ENCODE measurements at regions not wholly inside any gene's neighbourhood (a gene's known extent, or its start where the extent isn't known, plus 50 kb on each side); places are given as distances from the start of the nearest gene placed in this dataset.

DNA sequence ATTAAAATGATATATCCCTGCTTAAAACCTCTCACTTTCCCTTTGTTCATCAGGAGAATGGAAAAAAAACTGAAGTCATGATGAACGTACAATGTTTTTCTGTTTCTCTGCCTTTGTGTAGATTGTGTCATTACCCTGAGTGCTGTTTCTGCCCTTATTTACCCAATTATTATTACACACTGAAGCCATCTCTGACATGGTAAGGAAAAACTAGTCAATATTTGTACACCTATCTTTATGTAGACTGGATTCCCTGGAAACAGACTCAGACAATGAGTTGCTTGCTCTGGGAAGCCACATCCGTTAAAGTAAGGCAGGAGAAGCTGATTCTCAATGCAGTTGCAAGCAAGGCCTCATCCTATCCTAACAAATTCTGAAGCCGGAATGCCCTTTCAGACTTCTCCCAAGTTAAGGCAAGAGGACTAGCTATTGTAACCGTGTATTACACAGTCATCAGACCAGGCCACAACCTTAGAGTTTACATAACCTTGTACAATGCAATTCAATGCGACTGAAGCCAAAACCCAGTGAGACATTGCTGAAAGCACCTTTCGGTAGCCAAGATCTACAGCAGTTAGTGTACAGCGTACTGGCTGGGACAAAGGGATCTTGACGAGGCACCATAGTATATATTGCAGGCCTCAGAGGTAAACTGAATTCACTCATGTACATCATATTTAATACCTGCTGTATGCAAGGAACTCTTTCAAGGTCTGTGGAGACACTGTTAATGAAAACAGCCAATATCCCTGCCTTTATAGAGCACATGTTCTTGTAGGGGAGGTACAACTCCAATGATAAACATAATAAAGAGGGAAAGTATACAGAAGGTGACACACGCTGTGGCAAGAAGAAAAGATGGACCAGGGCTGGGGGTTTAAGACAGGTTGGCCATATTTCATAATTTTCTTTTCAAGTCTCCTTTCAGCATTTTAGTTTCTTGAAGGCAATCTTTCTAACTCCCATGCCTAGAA, 1040.8 kb upstream of the SEMA6D start:
- H3K9me3 ChIP-seq (ENCODE audit: control insufficient read depth, insufficient read depth, low read depth, low read length), result no peaks in the 10 kb centered on the region
- no peak overlapping the region for H3K27ac ChIP-seq (ENCODE audit: low read depth, low read length)
- no peak overlapping the region for H3K4me3 ChIP-seq (ENCODE audit: low read depth, low read length)
- no peak overlapping the region for H3K9ac ChIP-seq (ENCODE audit: low read length)
- no peaks in the 10 kb centered on the region for H3K36me3 ChIP-seq (ENCODE audit: control insufficient read depth, insufficient read depth, low read length)
- H3K27me3 ChIP-seq (ENCODE audit: control insufficient read depth, insufficient read depth, low read length), result no peaks in the 10 kb centered on the region
- H3K4me1 ChIP-seq (ENCODE audit: control insufficient read depth, insufficient read depth, low read length), result peaks cover 15% of the 10 kb centered on the region

DNA sequence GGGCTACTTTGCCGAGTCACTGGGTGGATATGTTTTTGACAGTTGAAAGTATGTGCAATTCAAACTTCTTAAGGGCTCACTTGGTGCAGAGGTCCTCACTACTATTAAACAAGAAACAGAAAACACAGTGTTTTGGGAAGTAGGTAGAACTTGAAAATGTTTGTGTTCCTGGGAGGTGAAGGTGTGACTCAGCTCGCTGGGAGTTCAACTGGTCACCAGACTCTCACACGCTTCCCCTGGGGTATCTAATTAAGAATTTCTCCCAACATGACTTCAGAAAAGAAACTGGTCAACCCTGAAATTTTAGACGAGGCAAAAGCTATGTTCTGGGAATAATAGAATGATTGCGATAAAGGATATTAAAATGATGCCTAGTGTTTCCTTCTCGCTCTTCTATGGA, 1039.8 kb upstream of the SEMA6D start:
- H3K9ac ChIP-seq (ENCODE audit: low read length), result no peak overlapping the region
- no peaks in the 10 kb centered on the region for H3K36me3 ChIP-seq (ENCODE audit: control insufficient read depth, insufficient read depth, low read length)
- H3K4me1 ChIP-seq (ENCODE audit: control insufficient read depth, insufficient read depth, low read length), result peaks cover 19% of the 10 kb centered on the region
- no peak overlapping the region; the same call in 1 of the 2 replicates for H3K27ac ChIP-seq (ENCODE audit: low read depth, low read length)
- H3K4me3 ChIP-seq (ENCODE audit: low read depth, low read length), result no peak overlapping the region
- H3K27me3 ChIP-seq (ENCODE audit: control insufficient read depth, insufficient read depth, low read length), result no peaks in the 10 kb centered on the region
- H3K9me3 ChIP-seq (ENCODE audit: control insufficient read depth, insufficient read depth, low read depth, low read length), result no peaks in the 10 kb centered on the region

DNA sequence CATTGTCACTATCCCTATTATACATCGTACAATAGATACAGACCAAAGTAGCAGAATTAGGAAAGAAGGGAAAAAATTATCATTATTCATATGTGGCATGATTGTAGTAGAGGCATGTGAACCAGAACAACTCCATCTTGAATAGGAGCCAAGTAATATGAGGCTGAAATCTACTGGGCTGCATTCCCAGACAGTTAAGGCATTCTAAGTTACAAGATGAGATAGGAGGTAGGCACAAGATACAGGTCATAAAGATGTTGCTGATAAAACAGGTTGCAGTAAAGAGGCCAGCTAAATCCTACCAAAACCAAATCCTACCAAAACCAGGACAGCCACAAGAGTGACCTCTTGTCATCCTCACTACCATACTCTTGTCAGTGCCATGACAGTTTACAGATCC, 1035.4 kb upstream of the SEMA6D start:
- Histone ChIP-seq H3K4me1 (ENCODE audit: control insufficient read depth, insufficient read depth, low read length) (peaks cover 19% of the 10 kb centered on the region), H3K27me3 (ENCODE audit: control insufficient read depth, insufficient read depth, low read length) (no peaks in the 10 kb centered on the region), H3K36me3 (ENCODE audit: control insufficient read depth, insufficient read depth, low read length) (no peaks in the 10 kb centered on the region), H3K4me3 (ENCODE audit: low read depth, low read length) (no peak overlapping the region), H3K9ac (ENCODE audit: low read length) (no peak overlapping the region), H3K27ac (ENCODE audit: low read depth, low read length) (no peak overlapping the region), H3K9me3 (ENCODE audit: control insufficient read depth, insufficient read depth, low read depth, low read length) (no peaks in the 10 kb centered on the region; the same call in 1 of the 2 replicates)

DNA sequence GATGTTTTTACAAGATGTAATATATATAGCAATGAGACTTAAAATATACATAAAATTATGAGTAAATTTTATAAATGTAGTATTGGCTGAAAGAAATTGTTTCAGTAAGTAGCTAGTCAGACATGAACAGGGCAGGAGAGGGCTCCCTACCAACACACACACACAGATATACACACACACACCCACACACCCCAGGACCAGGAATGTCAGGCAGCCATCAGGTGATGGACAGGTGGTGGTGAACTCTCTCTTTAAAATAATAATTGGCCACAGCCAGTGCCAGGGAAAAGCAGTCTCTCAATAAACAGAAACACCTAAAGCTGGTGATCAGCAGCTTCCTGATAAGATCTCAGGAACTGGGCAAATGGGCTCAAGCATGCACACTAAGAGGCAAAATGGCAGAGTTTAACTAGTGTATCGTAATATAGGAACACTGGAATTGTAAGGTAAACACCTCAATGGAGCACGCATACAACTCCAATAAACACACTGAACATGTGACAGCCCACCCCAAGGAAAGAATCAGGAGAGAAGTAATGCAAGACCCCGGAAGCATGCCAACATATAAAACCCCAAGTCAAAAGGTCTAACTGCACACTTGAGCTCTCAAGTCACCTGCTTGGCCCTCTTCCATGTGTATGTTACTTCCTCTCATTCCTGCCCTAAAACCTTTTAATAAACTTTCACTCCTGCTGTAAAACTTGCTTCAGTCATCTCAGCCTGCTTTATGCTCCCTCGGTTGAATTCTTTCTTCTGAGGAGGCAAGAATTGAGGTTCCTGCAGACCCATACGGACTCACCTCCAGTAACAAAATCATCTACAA, 1034.1 kb upstream of the SEMA6D start:
- Histone ChIP-seq H3K4me1 (ENCODE audit: control insufficient read depth, insufficient read depth, low read length) (peaks cover 19% of the 10 kb centered on the region), H3K36me3 (ENCODE audit: control insufficient read depth, insufficient read depth, low read length) (no peaks in the 10 kb centered on the region), H3K27ac (ENCODE audit: low read depth, low read length) (no peak overlapping the region), H3K27me3 (ENCODE audit: control insufficient read depth, insufficient read depth, low read length) (no peaks in the 10 kb centered on the region), H3K9ac (ENCODE audit: low read length) (no peak overlapping the region), H3K9me3 (ENCODE audit: control insufficient read depth, insufficient read depth, low read depth, low read length) (no peaks in the 10 kb centered on the region; the same call in 1 of the 2 replicates), H3K4me3 (ENCODE audit: low read depth, low read length) (no peak overlapping the region)

DNA sequence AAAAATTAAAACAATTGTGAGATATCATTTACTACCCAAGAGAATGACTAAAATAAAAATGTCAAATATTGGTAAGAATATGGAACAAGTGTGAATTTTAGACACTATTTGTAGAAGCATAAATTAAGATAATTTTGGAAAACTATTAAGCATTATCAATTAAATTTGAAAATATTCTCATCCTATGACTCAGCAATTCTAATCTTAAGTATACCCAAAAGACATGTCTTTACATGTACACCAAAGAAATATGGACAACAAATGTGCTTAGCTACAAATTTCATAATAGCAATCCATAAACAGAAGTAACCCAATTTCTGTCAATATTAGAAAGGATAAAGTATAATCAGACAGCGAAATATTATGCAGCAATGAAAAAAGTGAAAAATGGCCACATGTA, 1032.2 kb upstream of the SEMA6D start:
- H3K4me1 ChIP-seq (ENCODE audit: control insufficient read depth, insufficient read depth, low read length), result peaks cover 14% of the 10 kb centered on the region

DNA sequence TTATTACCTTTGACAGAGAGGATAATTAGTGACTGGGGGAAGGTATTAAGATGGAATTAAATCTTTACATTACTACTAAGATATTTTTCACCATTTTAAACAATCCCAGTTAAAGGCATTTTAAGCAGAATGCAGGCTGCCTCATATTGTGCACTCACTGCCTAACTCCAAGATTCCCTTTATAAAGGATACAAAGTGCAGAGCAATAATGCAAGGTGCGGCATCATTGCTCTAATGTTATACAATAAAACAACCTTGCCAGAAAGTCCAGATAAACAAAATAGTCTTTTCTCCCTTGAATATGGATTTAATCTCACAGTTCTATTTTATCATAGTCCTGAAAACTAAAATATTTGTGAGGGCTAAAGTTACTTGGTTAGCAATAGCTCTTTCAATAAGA, 1031.6 kb upstream of the SEMA6D start:
- Histone ChIP-seq H3K4me3 (ENCODE audit: low read depth, low read length) (no peak overlapping the region), H3K9ac (ENCODE audit: low read length) (no peak overlapping the region), H3K9me3 (ENCODE audit: control insufficient read depth, insufficient read depth, low read depth, low read length) (no peaks in the 10 kb centered on the region; the same call in 1 of the 2 replicates), H3K27ac (ENCODE audit: low read depth, low read length) (no peak overlapping the region), H3K36me3 (ENCODE audit: control insufficient read depth, insufficient read depth, low read length) (no peaks in the 10 kb centered on the region), H3K4me1 (ENCODE audit: control insufficient read depth, insufficient read depth, low read length) (peaks cover 10% of the 10 kb centered on the region), H3K27me3 (ENCODE audit: control insufficient read depth, insufficient read depth, low read length) (no peaks in the 10 kb centered on the region)

More for the DNA sequence above, 1032.2 kb upstream of the SEMA6D start:
- no peak overlapping the region for H3K9ac ChIP-seq (ENCODE audit: low read length)
- no peak overlapping the region for H3K4me3 ChIP-seq (ENCODE audit: low read depth, low read length)
- no peaks in the 10 kb centered on the region; the same call in 1 of the 2 replicates for H3K9me3 ChIP-seq (ENCODE audit: control insufficient read depth, insufficient read depth, low read depth, low read length)
- no peaks in the 10 kb centered on the region for H3K36me3 ChIP-seq (ENCODE audit: control insufficient read depth, insufficient read depth, low read length)
- H3K27me3 ChIP-seq (ENCODE audit: control insufficient read depth, insufficient read depth, low read length), result no peaks in the 10 kb centered on the region
- no peak overlapping the region for H3K27ac ChIP-seq (ENCODE audit: low read depth, low read length)

DNA sequence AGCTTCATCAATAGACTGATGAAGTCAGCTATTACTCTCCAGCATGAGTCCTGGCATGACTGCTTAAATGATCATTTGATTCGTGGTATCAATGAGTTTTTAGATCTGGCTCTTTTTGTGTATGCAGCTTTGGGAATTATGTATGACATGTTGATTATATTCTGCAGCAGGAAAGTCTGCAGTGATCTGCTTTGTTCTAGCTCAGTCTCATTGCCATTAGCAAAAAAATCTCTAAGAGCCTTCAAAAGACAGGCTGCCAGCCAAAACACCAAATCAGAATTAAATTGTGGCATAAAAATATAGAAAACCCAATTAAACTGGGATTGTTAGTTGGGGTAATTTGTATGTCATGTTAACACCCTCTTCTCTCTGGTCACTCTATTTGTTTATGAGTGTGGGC, 1021.0 kb upstream of the SEMA6D start:
- H3K9me3 ChIP-seq (ENCODE audit: control insufficient read depth, insufficient read depth, low read depth, low read length), result no peaks in the 10 kb centered on the region
- H3K4me1 ChIP-seq (ENCODE audit: control insufficient read depth, insufficient read depth, low read length), result no peaks in the 10 kb centered on the region
- H3K27ac ChIP-seq (ENCODE audit: low read depth, low read length), result no peak overlapping the region
- no peaks in the 10 kb centered on the region for H3K36me3 ChIP-seq (ENCODE audit: control insufficient read depth, insufficient read depth, low read length)
- no peak overlapping the region for H3K9ac ChIP-seq (ENCODE audit: low read length)
- H3K27me3 ChIP-seq (ENCODE audit: control insufficient read depth, insufficient read depth, low read length), result no peaks in the 10 kb centered on the region
- no peak overlapping the region for H3K4me3 ChIP-seq (ENCODE audit: low read depth, low read length)

DNA sequence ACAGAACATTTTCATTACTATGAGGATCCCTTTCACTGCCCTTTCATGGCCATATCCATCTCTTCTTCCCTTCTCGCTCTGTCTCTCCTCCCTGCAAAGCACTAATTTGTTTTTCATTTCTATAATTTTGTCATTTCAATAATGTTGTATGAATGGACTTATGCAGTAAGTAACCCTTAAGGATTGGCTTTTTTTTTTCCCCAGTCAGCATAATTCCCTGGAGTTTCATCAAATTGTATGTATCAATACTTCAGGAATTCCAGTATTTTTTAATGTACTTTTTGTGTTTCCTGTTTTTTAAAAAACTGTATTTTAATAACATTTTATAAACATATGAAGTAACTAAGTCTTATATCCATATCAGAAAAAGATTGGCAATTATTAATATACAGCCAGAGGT, 1016.0 kb upstream of the SEMA6D start:
- H3K4me3 ChIP-seq (ENCODE audit: low read depth, low read length), result no peak overlapping the region
- no peaks in the 10 kb centered on the region for H3K9me3 ChIP-seq (ENCODE audit: control insufficient read depth, insufficient read depth, low read depth, low read length)
- H3K4me1 ChIP-seq (ENCODE audit: control insufficient read depth, insufficient read depth, low read length), result no peaks in the 10 kb centered on the region
- H3K36me3 ChIP-seq (ENCODE audit: control insufficient read depth, insufficient read depth, low read length), result no peaks in the 10 kb centered on the region
- no peaks in the 10 kb centered on the region for H3K27me3 ChIP-seq (ENCODE audit: control insufficient read depth, insufficient read depth, low read length)
- H3K27ac ChIP-seq (ENCODE audit: low read depth, low read length), result no peak overlapping the region
- no peak overlapping the region for H3K9ac ChIP-seq (ENCODE audit: low read length)

DNA sequence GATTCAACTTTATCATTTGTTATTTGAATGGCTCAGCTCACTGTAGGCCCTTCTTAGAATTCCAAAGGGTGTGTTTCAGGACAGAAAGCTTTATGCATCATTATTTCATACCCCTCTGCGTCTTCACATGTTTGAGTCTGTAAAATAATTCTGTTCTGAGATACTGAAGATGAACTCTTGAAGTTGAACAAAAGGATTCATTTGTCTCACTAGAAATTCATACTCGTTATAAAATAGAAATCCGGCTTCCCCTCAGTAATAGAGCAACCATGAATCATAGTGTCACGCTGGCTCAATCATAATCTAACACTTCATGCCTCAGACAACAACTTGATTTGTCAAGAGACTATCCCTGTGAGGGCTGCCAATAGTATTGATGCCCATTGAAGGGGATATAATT, 1015.4 kb upstream of the SEMA6D start:
- no peaks in the 10 kb centered on the region for H3K27me3 ChIP-seq (ENCODE audit: control insufficient read depth, insufficient read depth, low read length)
- no peaks in the 10 kb centered on the region for H3K4me1 ChIP-seq (ENCODE audit: control insufficient read depth, insufficient read depth, low read length)
- H3K27ac ChIP-seq (ENCODE audit: low read depth, low read length), result no peak overlapping the region
- H3K4me3 ChIP-seq (ENCODE audit: low read depth, low read length), result no peak overlapping the region
- H3K9me3 ChIP-seq (ENCODE audit: control insufficient read depth, insufficient read depth, low read depth, low read length), result no peaks in the 10 kb centered on the region
- H3K9ac ChIP-seq (ENCODE audit: low read length), result no peak overlapping the region
- no peaks in the 10 kb centered on the region for H3K36me3 ChIP-seq (ENCODE audit: control insufficient read depth, insufficient read depth, low read length)

DNA sequence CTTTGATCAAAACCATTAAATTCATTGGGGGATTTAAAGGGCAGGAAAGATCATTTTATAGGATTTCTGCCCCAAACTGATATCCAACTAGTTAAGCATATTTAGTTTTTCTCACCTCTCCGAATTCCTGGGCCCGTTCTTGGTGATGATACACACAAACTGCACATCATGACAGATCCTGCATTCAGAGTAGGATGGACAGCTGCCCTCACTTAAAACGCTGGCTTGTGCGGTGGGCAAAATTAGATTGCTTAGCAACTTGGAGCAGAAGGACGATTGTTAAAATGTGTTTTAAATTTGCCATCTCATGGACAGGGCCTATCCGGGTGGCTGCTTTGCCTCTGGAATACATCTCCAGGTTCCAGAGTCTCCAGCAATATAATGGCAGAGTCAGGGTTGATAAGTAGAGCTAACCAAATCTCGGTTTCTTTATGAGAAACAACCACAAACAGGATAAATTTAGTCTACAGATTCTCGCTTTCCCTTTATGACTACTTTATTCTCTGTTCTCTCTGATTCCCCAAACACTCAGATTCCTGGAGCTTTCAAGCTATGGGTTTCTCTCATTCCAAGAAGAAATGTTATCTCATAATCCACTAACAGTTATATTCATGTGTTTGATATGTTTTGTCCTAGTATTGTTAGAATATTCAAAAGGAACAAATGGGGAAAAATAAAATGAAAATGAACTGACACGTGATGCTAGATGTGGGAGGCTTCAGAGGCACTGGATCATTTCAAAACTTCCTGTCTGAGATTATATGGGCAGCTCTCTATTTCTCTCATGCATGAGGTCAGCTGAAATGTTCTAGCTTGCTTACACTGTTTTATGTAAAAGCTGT, 1014.1 kb upstream of the SEMA6D start:
- Histone ChIP-seq H3K4me3 (ENCODE audit: low read depth, low read length) (no peak overlapping the region), H3K36me3 (ENCODE audit: control insufficient read depth, insufficient read depth, low read length) (no peaks in the 10 kb centered on the region), H3K27me3 (ENCODE audit: control insufficient read depth, insufficient read depth, low read length) (no peaks in the 10 kb centered on the region), H3K4me1 (ENCODE audit: control insufficient read depth, insufficient read depth, low read length) (no peaks in the 10 kb centered on the region), H3K9ac (ENCODE audit: low read length) (no peak overlapping the region), H3K9me3 (ENCODE audit: control insufficient read depth, insufficient read depth, low read depth, low read length) (no peaks in the 10 kb centered on the region; the same call in 1 of the 2 replicates), H3K27ac (ENCODE audit: low read depth, low read length) (no peak overlapping the region)

Measured in HUES6 (cell line).